Astrocyte of the hippocampus (primary cell): ENCODE measurements at regions not wholly inside any gene's neighbourhood (a gene's known extent, or its start where the extent isn't known, plus 50 kb on each side); places are given as distances from the start of the nearest gene placed in this dataset.
A peak's percentile ranks its signal among the peaks of the same experiment; 100 is the strongest.
"Not testable (repeated sequence)": the region's sequence is repeated elsewhere in the genome, so short reads cannot be mapped to it uniquely, and the experiment has no call there.

ENCODE experiments used
- DNase-seq: peaks from one replicate; pipeline ENCODE4 v3.0.0; 2011; ENCODE audit warnings: low read depth, low spot score

DNA sequence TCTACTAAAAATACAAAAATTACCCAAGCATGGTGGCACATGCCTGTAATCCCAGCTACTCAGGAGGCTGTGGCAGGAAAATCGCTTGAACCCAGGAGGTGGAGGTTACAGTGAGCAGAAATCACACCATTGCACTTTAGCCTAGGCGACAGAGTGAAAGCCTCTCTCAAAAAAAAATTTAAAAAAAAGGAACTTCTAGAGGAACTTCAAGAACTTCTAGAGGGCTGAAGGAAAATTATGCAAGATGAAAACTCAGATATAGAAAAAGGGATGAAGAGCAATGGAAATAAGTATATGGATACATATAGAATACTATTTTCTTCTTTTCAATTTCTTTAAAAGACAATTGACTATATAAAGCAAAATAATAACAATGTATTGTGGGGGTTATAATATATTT, 51.2 kb upstream of the PRR5 start:
- DNase-seq = no peak

DNA sequence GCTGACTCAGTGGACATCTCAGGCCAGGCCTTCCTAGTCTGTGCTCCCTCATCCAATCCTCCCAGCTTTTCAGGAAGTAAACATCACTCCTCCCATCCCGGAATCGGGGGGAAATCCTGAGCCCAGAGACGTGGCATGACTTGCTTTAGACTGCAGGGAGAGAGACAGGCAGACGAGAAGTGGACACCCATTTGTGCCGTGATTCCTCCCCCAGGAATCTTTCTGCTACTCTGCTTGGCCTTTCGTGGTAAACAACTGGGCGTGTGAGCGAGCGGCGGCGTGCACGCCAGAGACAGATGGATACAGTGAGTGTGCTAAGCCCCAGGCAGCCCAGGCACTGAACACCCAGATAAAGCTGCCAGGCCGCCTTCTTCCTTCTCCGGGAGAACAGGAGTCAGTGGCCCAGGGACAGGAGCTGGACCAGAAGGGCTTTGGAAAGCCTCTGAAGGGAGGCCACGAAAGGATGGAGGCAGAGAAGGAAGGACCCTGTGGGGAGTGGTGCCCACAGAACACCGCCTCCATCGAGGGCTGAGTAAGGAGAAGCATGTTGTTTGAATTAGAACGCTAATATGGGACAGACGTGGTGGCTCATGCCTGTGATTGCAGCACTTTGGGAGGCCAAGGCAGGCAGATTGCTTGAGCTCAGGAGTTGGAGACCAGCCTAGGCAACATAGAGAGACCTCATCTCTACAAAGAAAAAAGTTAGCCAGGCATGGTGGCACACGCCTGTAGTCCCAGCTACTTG, 53.0 kb upstream of the PRR5 start:
- DNase-seq = no peak

DNA sequence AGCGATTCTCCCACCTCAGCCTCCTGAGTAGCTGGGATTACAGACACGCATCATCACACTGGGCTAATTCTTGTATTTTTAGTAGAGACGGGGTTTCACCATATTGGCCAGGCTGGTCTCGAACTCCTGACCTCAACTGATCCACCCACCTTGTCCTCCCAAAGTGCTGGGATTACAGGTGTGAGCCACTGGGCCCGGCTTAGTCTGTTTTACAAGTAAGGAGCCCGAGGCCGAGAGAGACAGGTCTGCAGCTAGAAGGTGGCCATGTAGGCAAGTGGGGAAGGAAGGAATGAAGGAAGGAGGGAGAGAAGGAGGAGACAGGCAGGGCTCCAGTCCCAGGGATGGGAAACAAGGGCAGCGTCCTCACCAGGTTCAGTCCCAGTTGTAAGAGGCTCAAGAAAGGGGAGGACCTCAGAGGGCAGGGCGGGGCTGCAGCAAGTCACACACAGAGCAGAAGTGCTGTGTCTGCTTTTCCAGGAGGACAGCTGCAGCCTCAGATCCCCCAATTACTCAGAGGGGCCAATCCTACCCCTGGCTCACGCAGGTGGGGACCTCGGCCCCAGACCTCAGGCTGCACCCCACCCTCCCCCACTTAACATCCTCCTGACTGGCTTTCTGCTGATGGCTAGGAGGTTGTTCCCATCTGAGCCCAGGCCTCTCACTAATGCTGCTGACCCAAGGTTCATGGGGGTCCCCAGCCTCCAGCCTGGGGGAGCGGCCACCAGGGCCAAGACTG, 53.8 kb upstream of the PRR5 start:
- no peak for DNase-seq

DNA sequence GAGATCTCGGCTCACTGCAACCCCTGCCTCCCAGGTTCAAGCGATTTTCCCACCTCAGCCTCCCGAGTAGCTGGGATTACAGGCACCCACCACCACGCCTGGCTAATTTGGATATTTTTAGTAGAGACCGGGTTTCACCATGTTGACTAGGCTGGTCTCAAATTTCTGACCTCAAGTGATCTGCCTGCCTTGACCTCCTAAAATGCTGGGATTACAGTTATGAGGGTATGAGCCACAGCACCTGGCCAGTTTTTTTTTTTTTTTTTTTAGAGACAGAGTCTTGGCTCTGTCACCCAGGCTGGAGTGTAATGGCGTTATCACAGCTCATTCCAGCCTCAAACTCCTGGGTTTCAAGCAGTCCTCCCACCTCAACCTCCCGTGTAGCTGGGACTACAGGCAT, 54.9 kb upstream of the PRR5 start:
- DNase-seq = no peak

DNA sequence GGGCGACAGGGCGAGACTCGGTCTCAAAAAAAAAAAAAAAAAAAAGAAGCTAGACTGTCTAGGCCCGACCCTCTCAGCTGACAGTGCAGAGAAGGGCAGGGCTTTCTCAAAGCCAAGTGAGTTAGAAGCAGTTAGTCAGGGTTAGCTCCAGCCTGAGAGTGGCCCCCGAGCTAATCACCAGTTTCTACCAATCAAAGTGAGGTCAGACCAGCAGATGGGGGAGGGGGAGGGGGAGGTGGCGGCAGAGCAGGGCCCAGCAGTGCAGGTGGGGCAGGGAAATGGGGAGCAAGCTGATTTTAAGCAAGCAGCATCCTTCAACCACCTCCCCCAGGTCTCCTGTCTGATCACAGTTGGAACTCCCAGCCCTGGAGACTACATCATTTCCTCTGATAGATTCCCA, 55.3 kb upstream of the PRR5 start:
- no peak for DNase-seq

DNA sequence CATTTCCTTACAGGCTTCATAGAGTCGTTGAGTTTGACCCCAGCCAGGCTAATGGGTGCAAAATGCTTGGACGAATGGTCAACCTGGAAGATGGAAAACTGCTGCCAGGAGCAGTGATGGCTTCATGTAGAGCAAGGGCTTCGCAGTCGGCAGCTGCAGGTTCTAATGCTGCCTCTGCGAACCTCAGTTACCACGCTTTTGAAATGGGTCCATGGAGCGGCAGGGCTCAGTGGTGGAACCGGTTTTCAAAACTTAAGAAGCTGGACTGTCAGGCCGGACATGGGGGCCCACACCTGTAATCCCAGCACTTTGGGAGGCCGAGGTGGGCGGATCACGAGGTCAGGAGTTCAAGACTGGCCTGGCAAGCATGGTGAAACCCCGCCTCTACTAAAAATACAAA, 55.9 kb upstream of the PRR5 start:
- DNase-seq = no peak

DNA sequence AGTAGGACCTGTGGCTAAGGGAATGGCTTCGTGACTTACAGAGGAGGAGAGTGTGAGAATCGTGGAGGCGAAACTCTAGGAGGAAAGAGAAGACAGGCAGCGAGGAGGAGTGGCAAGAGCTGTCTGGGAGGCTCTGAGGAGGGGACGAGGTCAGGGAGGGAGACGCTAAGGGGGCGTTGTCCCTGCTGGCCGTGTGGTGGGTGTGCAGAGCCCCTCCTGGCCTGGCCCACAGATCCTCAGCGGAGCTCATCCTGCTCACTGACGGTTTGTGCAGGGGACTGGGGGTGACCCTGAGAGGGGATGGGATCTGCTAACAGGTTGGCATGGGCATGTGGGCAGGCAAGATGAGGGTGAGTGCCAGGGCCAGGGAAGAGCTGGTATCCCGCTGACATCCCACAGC, 56.5 kb upstream of the PRR5 start:
- no peak for DNase-seq

DNA sequence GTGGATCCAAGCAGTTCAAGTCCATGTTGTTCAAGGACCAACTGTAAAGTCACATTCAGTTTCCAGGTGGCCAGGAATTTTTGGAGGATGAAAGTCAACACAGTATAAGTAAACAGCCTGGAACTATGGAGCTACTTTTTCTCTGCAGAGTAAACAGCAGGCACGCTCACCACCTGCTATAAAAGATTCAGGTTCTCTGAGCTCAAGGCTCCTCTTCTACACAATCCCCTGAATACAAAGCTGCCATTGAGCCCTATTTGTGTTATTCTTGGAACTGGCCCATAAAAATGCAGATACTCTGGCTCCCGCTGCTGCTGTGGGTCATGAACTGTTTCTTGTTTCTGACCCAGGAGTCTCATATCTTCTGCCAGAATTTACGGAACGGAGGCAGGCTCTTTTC, 56.9 kb upstream of the PRR5 start:
- no peak for DNase-seq

DNA sequence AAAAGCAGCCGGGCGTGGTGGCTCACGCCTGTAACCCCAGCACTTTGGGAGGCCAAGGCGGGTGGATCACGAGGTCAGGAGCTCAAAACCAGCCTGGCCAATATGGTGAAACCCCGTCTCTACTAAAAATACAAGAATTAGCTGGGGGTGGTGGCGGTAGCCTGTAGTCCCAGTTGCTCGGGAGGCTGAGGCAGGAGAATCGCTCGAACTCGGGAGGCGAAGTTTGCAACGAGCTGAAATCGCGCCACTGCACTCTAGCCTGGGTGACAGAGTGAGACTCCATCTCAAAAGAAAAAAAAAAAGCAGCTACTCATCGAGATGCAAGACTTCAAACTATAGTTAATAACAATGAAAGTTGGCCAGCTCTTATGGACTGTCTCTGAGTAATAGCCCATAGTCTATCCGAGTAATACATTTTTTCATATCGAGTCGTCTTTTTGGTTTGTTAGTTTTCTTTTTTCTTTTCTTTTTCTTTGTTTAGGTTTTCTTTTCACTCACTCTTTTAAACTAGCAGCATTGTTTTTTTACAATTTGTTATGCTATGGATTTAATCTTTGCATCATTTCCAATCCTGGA, 58.4 kb upstream of the PRR5 start:
- DNase-seq = not testable (repeated sequence)

DNA sequence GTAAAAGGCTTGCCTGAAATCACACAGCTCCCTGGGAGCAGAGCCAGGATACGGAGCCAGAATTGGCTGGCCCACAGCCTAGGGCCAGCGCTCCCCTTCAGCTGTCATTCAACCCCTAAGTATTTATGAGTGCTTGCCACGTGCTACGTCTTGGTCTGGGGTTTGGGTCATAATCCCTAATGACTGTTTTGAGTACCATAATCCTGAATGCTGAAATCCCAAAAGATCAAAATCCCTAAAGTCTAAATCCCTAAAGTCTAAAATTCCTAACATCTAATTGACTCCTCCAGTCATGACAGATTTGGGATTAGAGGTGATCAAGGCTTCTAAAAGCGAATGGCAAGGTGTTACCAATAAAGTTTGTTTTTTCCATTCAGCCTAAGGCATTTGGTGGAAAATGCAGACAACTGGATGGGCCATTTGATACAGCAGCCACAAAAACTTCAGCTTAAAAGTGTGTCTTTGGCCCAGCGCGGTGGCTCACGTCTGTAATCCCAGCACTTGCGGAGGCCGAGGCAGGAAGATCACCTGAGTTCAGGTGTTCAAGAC, 59.8 kb upstream of the PRR5 start:
- DNase-seq = no peak

DNA sequence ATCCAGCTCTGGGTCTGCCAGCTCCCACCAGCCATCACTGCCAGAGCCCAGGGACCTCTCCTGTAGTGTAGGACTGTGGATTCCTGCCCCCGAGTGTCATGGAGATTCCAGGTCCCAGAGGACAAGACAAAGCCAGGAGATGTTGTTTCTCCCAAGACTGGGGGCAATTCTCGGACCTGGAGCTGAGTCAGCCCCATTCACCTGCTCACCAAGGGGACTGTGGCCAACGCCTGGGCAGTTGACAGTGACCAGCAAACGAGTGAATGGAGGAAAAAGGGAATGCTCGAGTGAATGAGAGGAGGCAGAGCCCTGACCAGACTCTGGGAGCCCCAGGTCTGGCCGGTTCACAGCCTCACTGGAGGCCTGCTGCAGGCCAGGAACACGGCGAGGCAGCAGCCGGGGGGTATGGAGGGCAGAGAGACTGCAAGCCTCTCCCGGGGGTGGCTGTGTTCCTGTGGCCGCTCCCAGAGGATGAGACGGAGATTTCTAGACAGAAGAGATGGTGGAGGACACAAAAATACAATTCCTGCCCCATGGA, 61.3 kb upstream of the PRR5 start:
- DNase-seq = no peak

DNA sequence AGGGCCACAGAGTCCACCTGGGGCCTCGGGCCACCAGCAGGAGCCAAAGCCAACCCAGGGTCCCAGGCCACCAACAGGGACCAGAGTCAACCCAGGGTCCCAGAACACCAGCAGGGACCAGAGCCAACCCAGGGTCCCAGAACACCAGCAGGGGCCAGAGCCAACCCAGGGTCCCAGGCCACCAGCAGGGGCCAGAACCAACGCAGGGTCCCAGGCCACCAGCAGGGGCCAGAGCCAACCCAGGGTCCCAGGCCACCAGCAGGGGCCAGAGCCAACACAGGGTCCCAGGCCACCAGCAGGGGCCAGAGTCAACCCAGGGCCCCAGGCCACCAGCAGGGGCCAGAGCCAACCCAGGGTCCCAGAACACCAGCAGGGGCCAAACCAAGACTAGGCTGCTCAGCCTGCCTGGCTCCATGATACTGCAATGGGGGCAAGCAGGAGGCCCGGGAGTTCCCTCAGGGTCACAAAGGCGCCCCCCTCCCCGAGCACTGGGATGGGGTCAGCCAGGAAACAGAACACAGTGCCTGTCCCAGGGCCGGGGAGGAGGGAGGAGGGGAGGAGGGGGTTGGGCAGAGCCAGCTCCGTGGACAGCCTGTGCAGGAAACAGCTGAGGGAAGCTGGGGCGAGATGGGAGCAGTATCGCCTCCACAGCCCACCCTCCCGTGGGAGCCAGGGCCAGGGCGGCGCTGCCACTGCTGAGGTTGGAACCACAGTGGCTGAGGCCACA, 62.0 kb upstream of the PRR5 start:
- DNase-seq = no peak

DNA sequence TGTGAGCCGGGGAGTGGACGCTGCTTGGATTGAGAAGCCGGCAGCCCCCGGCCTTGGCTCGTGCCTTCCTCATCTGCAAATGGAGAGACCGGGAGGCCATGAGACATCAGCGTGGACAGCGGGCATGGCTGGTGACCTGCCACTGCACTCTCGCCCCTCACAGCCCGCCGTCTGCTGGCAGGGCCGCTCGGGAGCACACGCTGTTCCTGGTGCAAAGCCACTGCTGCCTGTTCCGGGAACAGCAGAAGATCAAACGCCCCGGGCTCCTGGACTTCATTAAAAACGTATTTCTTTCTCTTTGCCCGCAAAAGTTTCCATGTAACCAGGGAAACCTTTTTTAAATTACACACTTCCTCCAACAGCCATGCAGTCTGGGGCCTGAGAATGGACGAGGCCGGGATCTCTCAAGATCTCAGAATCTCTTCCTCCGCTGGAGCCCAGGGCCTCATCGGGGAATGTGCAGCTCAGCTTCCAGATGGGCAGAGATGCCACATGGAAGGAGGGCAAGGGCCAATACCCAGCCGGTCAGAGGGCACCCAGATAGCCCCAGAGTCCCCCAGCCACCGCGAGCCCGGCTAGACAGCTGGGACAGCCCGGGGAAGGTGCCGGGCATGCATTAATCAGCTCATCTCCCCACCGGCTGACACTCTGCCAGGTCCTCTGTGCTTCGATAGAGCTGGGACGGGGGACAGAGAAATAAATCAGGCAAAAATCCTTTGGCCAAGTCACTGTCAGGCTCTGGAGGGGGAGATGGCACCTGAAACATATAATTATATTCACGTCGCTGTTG, 62.8 kb upstream of the PRR5 start:
- DNase-seq = peak; percentile 40

DNA sequence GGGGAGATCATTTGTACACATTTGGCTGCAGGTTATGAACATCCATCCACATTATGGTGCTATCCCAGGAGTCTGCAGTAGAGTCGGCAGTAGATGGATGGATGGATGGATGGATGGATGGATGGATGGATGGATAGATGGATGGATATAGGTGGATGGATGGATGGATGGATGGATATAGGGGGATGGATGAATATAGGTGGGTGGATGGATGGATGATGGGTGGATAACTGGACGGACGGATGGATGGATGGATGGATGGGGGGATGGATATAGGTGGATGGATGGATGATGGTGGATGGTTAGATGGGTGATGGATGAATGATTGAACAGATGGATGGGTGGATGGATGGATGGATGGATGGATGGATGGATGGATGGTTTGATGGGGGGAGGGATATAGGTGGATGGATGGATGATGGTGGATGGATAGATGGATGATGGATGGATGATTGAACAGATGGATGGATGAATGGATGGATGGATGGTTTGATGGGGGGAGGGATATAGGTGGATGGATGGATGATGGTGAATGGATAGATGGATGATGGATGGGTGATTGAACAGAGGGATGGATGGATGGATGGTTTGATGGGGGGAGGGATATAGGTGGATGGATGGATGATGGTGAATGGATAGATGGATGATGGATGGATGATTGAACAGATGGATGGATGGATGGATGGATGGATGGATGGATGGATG, 65.3 kb upstream of the PRR5 start:
- not testable (repeated sequence) for DNase-seq

DNA sequence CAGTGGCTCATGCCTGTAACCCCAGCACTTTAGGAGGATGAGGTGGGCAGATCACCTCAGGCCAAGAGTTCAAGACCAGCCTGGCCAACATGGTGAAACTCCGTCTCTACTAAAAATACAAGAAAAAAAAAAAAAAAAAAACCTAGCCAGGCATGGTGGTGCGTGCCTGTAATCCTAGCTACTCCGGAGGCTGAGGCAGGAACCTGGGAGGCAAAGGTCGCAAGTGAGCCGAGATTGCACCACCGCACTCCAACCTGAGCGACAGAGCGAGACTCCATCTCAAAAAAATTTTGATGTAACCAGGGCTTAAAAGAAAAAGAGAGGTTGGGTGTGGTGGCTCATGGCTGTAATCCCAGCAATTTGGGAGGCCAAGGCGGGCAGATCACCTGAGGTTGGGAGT, 66.4 kb upstream of the PRR5 start:
- DNase-seq = not testable (repeated sequence)

DNA sequence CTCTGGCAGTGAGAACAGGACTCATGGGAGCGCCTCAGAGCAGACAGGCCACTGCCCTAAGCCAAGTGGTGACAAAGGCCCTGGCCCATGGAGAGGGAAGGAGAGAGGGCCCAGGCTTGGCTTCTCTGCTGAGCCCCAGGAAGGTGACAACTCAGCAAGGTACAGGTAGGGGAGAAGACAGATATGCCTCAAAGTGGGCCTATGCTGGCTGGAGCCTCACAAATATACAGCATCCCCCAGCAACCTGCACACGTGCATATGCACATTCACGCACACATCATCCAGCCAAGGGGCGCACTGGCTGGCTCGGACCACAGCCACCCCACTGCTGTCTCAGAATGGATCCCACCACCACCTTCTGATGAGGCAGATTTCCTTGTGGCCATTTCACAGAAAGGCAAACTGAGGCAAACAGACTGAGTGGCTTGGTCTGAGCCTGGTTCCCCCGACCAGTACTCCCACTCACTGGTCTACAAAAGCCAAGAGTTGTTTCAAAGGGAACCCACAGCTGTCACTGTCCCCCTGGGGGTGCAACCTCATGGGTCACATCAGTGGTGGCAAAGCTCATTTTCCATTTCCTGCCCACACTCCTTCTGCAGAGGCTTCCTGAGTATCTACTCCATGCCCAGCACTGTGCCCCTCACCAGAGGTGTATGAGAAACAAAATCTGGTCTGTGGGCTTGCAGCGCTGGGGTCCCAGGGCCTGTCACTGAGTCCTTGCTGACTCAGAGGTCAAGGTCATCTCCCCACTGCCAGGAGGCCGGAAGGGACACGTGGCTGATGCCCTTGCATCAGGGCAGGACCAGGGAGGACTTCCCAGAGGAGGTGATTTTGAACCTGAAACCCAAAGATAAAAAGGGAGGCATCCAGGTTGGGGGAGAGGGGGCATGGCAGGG, 67.3 kb upstream of the PRR5 start:
- DNase-seq = no peak

DNA sequence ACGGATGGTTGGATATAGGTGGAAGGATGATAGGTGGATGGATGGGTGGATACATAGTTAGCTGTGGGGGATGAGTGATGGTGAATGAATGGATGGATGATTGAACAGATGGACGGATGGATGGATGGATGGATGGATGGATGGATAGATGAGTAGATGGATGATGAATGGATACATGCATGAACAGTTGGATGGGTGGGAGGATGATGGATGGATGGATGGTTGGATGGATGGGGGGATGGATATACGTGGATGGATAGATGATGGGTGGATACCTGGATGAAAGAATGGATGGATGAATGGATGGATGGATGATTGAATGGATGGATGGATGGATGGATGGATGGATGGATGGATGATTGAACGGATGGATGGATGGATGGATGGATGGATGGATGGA, 68.4 kb upstream of the PRR5 start:
- no peak for DNase-seq

DNA sequence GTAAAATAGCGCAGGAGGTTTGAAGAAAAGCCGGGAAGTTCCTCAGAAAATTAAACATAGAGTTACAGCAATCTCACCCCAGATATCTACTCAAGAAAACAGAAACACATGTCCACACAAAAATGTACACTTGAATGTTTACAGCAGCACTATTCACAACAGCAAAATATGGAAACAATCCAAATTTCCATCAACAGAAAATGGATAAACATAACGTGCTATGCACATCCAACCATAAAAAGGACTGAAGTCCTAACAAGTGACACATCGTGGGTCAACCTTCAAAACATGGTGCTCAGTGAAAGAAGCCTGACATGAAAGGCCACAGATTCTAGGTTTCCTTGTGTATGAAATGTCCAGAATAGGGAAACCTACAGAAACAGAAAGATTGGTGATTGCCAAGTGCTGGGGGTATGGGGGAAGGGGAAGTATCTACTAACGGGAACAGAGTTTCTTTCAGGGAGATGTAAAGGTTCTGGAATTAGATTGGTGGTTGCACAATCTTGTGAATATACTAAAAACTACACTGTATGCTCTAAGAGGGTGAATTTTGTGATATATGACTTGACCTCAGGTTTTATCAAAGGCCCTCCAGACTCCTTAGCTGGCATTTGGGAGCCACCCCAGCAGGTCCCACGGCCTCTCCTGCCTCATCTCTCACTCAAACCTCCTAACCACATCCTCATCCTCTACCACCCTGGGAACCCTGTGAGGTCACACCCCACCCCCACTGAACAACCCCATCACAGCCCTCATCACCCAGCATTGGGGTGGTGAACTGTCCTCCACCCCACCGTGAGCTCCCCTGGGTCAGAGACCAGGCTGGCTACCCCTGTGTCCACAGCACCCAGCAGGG, 69.2 kb upstream of the PRR5 start:
- DNase-seq = no peak
